Endodermal cell (in vitro differentiated cells): ENCODE measurements at regions not wholly inside any gene's neighbourhood (a gene's known extent, or its start where the extent isn't known, plus 50 kb on each side); places are given as distances from the start of the nearest gene placed in this dataset.

ENCODE experiments used
- DNase-seq: peaks from one replicate; pipeline ENCODE4 v3.0.0-alpha.2; 2017
- H3K27ac ChIP-seq: 2 replicates; pipeline ENCODE4 v1.5.1; 2013; ENCODE audit warnings: mild to moderate bottlenecking, low read depth, low read length, moderate library complexity
- H3K27me3 ChIP-seq: 2 replicates; pipeline ENCODE4 v1.6.1; 2013; ENCODE audit warnings: mild to moderate bottlenecking, low read length, moderate library complexity; ENCODE audit not compliant: insufficient read depth, control insufficient read depth, poor library complexity, severe bottlenecking
- H3K36me3 ChIP-seq: 2 replicates; pipeline ENCODE4 v1.7.0; 2013; ENCODE audit warnings: mild to moderate bottlenecking, low read length, moderate library complexity; ENCODE audit not compliant: control insufficient read depth, insufficient read depth
- H3K4me1 ChIP-seq: one replicate; pipeline ENCODE4 v1.7.0; 2013; ENCODE audit warnings: low read length; ENCODE audit not compliant: control insufficient read depth, insufficient read depth
- H3K4me3 ChIP-seq: 2 replicates; pipeline ENCODE4 v1.5.1; 2013; ENCODE audit warnings: mild to moderate bottlenecking, low read length, moderate library complexity
- H3K9ac ChIP-seq: 2 replicates; pipeline ENCODE4 v1.6.1; 2013; ENCODE audit warnings: mild to moderate bottlenecking, low read length, moderate library complexity; ENCODE audit not compliant: poor library complexity, severe bottlenecking; ENCODE audit errors: extremely low read depth
- H3K9me3 ChIP-seq: 2 replicates; pipeline ENCODE4 v1.6.1; 2013; ENCODE audit warnings: mild to moderate bottlenecking, low read length, moderate library complexity; ENCODE audit not compliant: control insufficient read depth
- H3K27ac Mint-ChIP-seq: 2 replicates; pipeline ENCODE4 v1.8.0; 2020; ENCODE audit warnings: mixed read lengths
- H3K27me3 Mint-ChIP-seq: 2 replicates; pipeline ENCODE4 v1.8.0; 2021; ENCODE audit warnings: mild to moderate bottlenecking, mixed read lengths; ENCODE audit not compliant: insufficient read depth
- H3K36me3 Mint-ChIP-seq: 2 replicates; pipeline ENCODE4 v1.8.0; 2020; ENCODE audit warnings: low read depth, mixed read lengths
- H3K4me1 Mint-ChIP-seq: 2 replicates; pipeline ENCODE4 v1.8.0; 2020; ENCODE audit warnings: mixed read lengths
- H3K4me3 Mint-ChIP-seq: 2 replicates; pipeline ENCODE4 v1.8.0; 2020; ENCODE audit warnings: mild to moderate bottlenecking, moderate library complexity, mixed read lengths
- H3K9me3 Mint-ChIP-seq: 2 replicates; pipeline ENCODE4 v1.8.0; 2020; ENCODE audit warnings: mild to moderate bottlenecking, mixed read lengths
- CTCF ChIP-seq: fragments of 200-600 bp; sonication (generic); conservative IDR thresholded peaks from 2 replicates; pipeline ENCODE4 v1.5.0; 2021; ENCODE audit warnings: antibody characterized with exemption, mild to moderate bottlenecking
- whole genome bisulfite sequencing, 2 experiments: methylation state at CpG; one replicate each; pipeline versions ENCODE4 v1.1.5 to v1.1.7; 2013; ENCODE audit warnings: missing lambda C conversion rate in 2 of 2, mixed read lengths in 1 of 2; ENCODE audit not compliant: insufficient coverage in 1 of 2, insufficient read length in 1 of 2; 5-methylcytosine and 5-hydroxymethylcytosine counted together

GRCh38 chr12:83613586-83614110 is 926.9 kb downstream of the TMTC2 start:
- peaks cover 24% of the 10 kb centered on the region for H3K9me3 Mint-ChIP-seq

GRCh38 chr12:83603106-83603505 is 916.4 kb downstream of the TMTC2 start:
- Mint-ChIP-seq H3K36me3 (no peaks in the 10 kb centered on the region), H3K4me1 (no peaks in the 10 kb centered on the region), H3K9me3 (peaks cover 40% of the 10 kb centered on the region), H3K27ac (no peak overlapping the region), H3K27me3 (no peaks in the 10 kb centered on the region), H3K4me3 (no peak overlapping the region)
- no peak overlapping the region for H3K9ac ChIP-seq
- TF ChIP-seq CTCF, result no peak
- H3K27me3 ChIP-seq, result no peaks in the 10 kb centered on the region
- no peak for DNase-seq
- peaks cover 14% of the 10 kb centered on the region for H3K9me3 ChIP-seq
- no peaks in the 10 kb centered on the region for H3K4me1 ChIP-seq
- no peak overlapping the region for H3K27ac ChIP-seq
- H3K4me3 ChIP-seq, result no peak overlapping the region
- H3K36me3 ChIP-seq, result no peaks in the 10 kb centered on the region
- WGBS, 2 experiments, result no CpG with 5 or more reads among the region's 1 CpG

More at GRCh38 chr12:83613586-83614110, 926.9 kb downstream of the TMTC2 start:
- Mint-ChIP-seq H3K27ac (no peak overlapping the region), H3K36me3 (no peaks in the 10 kb centered on the region), H3K4me1 (no peaks in the 10 kb centered on the region), H3K4me3 (no peak overlapping the region), H3K27me3 (no peaks in the 10 kb centered on the region)
- 71 to 95% methylated on average over 2 to 3 of the region's 3 CpGs for WGBS, 2 experiments
- Histone ChIP-seq H3K27ac (no peak overlapping the region), H3K4me3 (no peak overlapping the region), H3K27me3 (no peaks in the 10 kb centered on the region), H3K9me3 (peaks cover 8% of the 10 kb centered on the region), H3K36me3 (no peaks in the 10 kb centered on the region), H3K4me1 (no peaks in the 10 kb centered on the region), H3K9ac (no peak overlapping the region)
- DNase-seq, result no peak
- TF ChIP-seq CTCF, result no peak

GRCh38 chr12:83575326-83575725 is 888.6 kb downstream of the TMTC2 start:
- Mint-ChIP-seq H3K4me3 (no peak overlapping the region), H3K27ac (no peak overlapping the region), H3K27me3 (peaks cover 41% of the 10 kb centered on the region), H3K4me1 (no peaks in the 10 kb centered on the region), H3K9me3 (peaks cover 2% of the 10 kb centered on the region), H3K36me3 (no peaks in the 10 kb centered on the region)
- TF ChIP-seq CTCF, result no peak
- 94% methylated on average over 2 to 3 of the region's 3 CpGs for WGBS, 2 experiments
- DNase-seq, result no peak
- H3K4me3 ChIP-seq, result no peak overlapping the region
- no peak overlapping the region for H3K9ac ChIP-seq
- H3K27me3 ChIP-seq, result peaks cover 64% of the 10 kb centered on the region
- H3K36me3 ChIP-seq, result no peaks in the 10 kb centered on the region
- no peaks in the 10 kb centered on the region for H3K4me1 ChIP-seq
- no peaks in the 10 kb centered on the region for H3K9me3 ChIP-seq
- H3K27ac ChIP-seq, result no peak overlapping the region
